ENCODE measurements at regions not wholly inside any gene's neighbourhood (a gene's known extent, or its start where the extent isn't known, plus 50 kb on each side); places are given as distances from the start of the nearest gene placed in this dataset.

- Histone ChIP-seq H4K20me1 (ENCODE audit: insufficient read depth) (no peaks in the 10 kb centered on the region), H3K79me2 (ENCODE audit: insufficient read depth, low read depth) (no peaks in the 10 kb centered on the region), H3K4me3 (IDR thresholded peaks at IDR 0.05; ENCODE audit: insufficient read depth, low read depth, low read length) (no peak overlapping the region), H2AFZ (ENCODE audit: low read depth) (peak overlapping the region; percentile 67; the same call in 1 of the 2 replicates), H3K36me3 (ENCODE audit: insufficient read depth) (no peaks in the 10 kb centered on the region), H3K4me1 (ENCODE audit: low read depth, poor library complexity, severe bottlenecking) (peaks cover 20% of the 10 kb centered on the region), H3K27me3 (ENCODE audit: insufficient read depth, low read depth) (no peaks in the 10 kb centered on the region), H3K4me2 (peak overlapping the region; percentile 50; the same call in 1 of the 2 replicates), H3K9ac (no peak overlapping the region), H3K27ac (no peak overlapping the region)
- no peak for TF ChIP-seq CTCF (conservative IDR thresholded peaks at IDR 0.05; ENCODE audit: low read depth, low read length)
Measured at GRCh38 chr2:105576050-105576439, 168.7 kb upstream of the NCK2 start.

- peaks cover 20% of the 10 kb centered on the region for H3K4me1 ChIP-seq (ENCODE audit: low read depth, poor library complexity, severe bottlenecking)
- no peak for TF ChIP-seq CTCF (conservative IDR thresholded peaks at IDR 0.05; ENCODE audit: low read depth, low read length)
- H3K4me3 ChIP-seq (IDR thresholded peaks at IDR 0.05; ENCODE audit: insufficient read depth, low read depth, low read length) = no peak overlapping the region
- H3K36me3 ChIP-seq (ENCODE audit: insufficient read depth) = no peaks in the 10 kb centered on the region
- H3K27ac ChIP-seq = no peak overlapping the region
- no peaks in the 10 kb centered on the region for H3K27me3 ChIP-seq (ENCODE audit: insufficient read depth, low read depth)
- H3K4me2 ChIP-seq = no peak overlapping the region
- no peaks in the 10 kb centered on the region for H3K79me2 ChIP-seq (ENCODE audit: insufficient read depth, low read depth)
- no peak overlapping the region for H3K9ac ChIP-seq
- H2AFZ ChIP-seq (ENCODE audit: low read depth) = peak overlapping the region; percentile 67; the same call in 1 of the 2 replicates
- no peaks in the 10 kb centered on the region for H4K20me1 ChIP-seq (ENCODE audit: insufficient read depth)
Measured at GRCh38 chr2:105575499-105576025, 169.2 kb upstream of the NCK2 start.

GRCh38 chr2:105574796-105575344 lies 169.8 kb upstream of the NCK2 start:
- Histone ChIP-seq H3K79me2 (ENCODE audit: insufficient read depth, low read depth) (no peaks in the 10 kb centered on the region), H3K4me2 (no peak overlapping the region), H2AFZ (ENCODE audit: low read depth) (peak overlapping the region; percentile 10; the same call in 1 of the 2 replicates), H3K27me3 (ENCODE audit: insufficient read depth, low read depth) (no peaks in the 10 kb centered on the region), H3K9ac (no peak overlapping the region), H3K27ac (no peak overlapping the region), H3K4me3 (IDR thresholded peaks at IDR 0.05; ENCODE audit: insufficient read depth, low read depth, low read length) (no peak overlapping the region), H4K20me1 (ENCODE audit: insufficient read depth) (no peaks in the 10 kb centered on the region), H3K4me1 (ENCODE audit: low read depth, poor library complexity, severe bottlenecking) (peaks cover 20% of the 10 kb centered on the region), H3K36me3 (ENCODE audit: insufficient read depth) (no peaks in the 10 kb centered on the region)
- TF ChIP-seq CTCF (conservative IDR thresholded peaks at IDR 0.05; ENCODE audit: low read depth, low read length) = no peak

- no peaks in the 10 kb centered on the region for H3K27me3 ChIP-seq (ENCODE audit: insufficient read depth, low read depth)
- H3K4me3 ChIP-seq (IDR thresholded peaks at IDR 0.05; ENCODE audit: insufficient read depth, low read depth, low read length) = no peak overlapping the region
- peak overlapping the region; percentile 41; the same call in 1 of the 2 replicates for H2AFZ ChIP-seq (ENCODE audit: low read depth)
- no peak for TF ChIP-seq CTCF (conservative IDR thresholded peaks at IDR 0.05; ENCODE audit: low read depth, low read length)
- peak overlapping the region; percentile 15; the same call in 1 of the 2 replicates for H3K4me2 ChIP-seq
- no peak overlapping the region for H3K9ac ChIP-seq
- no peaks in the 10 kb centered on the region for H3K79me2 ChIP-seq (ENCODE audit: insufficient read depth, low read depth)
- no peak overlapping the region for H3K27ac ChIP-seq
- H4K20me1 ChIP-seq (ENCODE audit: insufficient read depth) = no peaks in the 10 kb centered on the region
- H3K36me3 ChIP-seq (ENCODE audit: insufficient read depth) = no peaks in the 10 kb centered on the region
- peaks cover 20% of the 10 kb centered on the region for H3K4me1 ChIP-seq (ENCODE audit: low read depth, poor library complexity, severe bottlenecking)
Measured at GRCh38 chr2:105573910-105574655, 170.6 kb upstream of the NCK2 start.
